Activated CD8-positive, alpha-beta memory T cell treated with anti-CD3 and anti-CD28 coated beads for 1 hour (primary cell): ENCODE measurements at regions not wholly inside any gene's neighbourhood (a gene's known extent, or its start where the extent isn't known, plus 50 kb on each side); places are given as distances from the start of the nearest gene placed in this dataset.

Experiments used
- DNase-seq, 2 donors: peaks; one replicate each; pipeline ENCODE4 v3.0.0-alpha.2; 2020; ENCODE audit warnings: low read depth in 1 of 2; ENCODE audit errors: extremely low read depth in 1 of 2

GRCh38 chr2:180174580-180174979, 167.5 kb upstream of the CWC22 start:
- DNase-seq: no peak

GRCh38 chr2:180169474-180169873, 162.4 kb upstream of the CWC22 start:
- no peak for DNase-seq

GRCh38 chr2:180161415-180161814, 154.3 kb upstream of the CWC22 start:
- DNase-seq: no peak

- no peak for DNase-seq
Measured at GRCh38 chr2:180159921-180160320, 152.8 kb upstream of the CWC22 start.

- no peak for DNase-seq
Measured at GRCh38 chr2:180158961-180159360, 151.9 kb upstream of the CWC22 start.

- no peak for DNase-seq
Measured at GRCh38 chr2:180156651-180157050, 149.6 kb upstream of the CWC22 start.

GRCh38 chr2:180150606-180151005, 143.5 kb upstream of the CWC22 start:
- no peak for DNase-seq

- DNase-seq: no peak
Measured at GRCh38 chr2:180146541-180146940, 139.4 kb upstream of the CWC22 start.

- DNase-seq: no peak
Measured at GRCh38 chr2:180146114-180146513, 139.0 kb upstream of the CWC22 start.

- no peak for DNase-seq
Measured at GRCh38 chr2:180145163-180145562, 138.1 kb upstream of the CWC22 start.

- DNase-seq: no peak
Measured at GRCh38 chr2:180144338-180144813, 137.3 kb upstream of the CWC22 start.

- no peak for DNase-seq
Measured at GRCh38 chr2:180143633-180144337, 136.7 kb upstream of the CWC22 start.

GRCh38 chr2:180141600-180141999, 134.5 kb upstream of the CWC22 start:
- no peak for DNase-seq

- DNase-seq: no peak
Measured at GRCh38 chr2:180133736-180134135, 126.6 kb upstream of the CWC22 start.

- no peak for DNase-seq
Measured at GRCh38 chr2:180130403-180130802, 123.3 kb upstream of the CWC22 start.

GRCh38 chr2:180128861-180129260, 121.8 kb upstream of the CWC22 start:
- no peak for DNase-seq

- peak; percentile 5 to 7 for DNase-seq
Measured at GRCh38 chr2:180125245-180125962, 118.3 kb upstream of the CWC22 start.

GRCh38 chr2:180124273-180125139, 117.4 kb upstream of the CWC22 start:
- DNase-seq: no peak

- DNase-seq: no peak
Measured at GRCh38 chr2:180122874-180123273, 115.8 kb upstream of the CWC22 start.

- DNase-seq: no peak
Measured at GRCh38 chr2:180115675-180116074, 108.6 kb upstream of the CWC22 start.

- no peak for DNase-seq
Measured at GRCh38 chr2:180115269-180115668, 108.2 kb upstream of the CWC22 start.
